Upper lobe of left lung (tissue), 6 donors: ENCODE measurements at regions not wholly inside any gene's neighbourhood (a gene's known extent, or its start where the extent isn't known, plus 50 kb on each side); places are given as distances from the start of the nearest gene placed in this dataset.

Experiments
- ATAC-seq, 2 donors: fragments of 200-7000 bp; cut with Tn5 transposase; one replicate each; pipeline ENCODE4 v1.9.1; 2022; ENCODE audit warnings: mild to moderate bottlenecking in 2 of 2, moderate library complexity in 2 of 2; ENCODE audit not compliant: low FRiP score in 2 of 2
- DNase-seq, 2 donors: peaks; one replicate each; pipeline ENCODE4 v3.0.0-alpha.2; 2019 to 2020
- H3K27ac ChIP-seq, 4 donors: fragments of 200-600 bp; sonication (generic); one replicate each; pipeline ENCODE4 v1.5.1; 2016 to 2019
- H3K27me3 ChIP-seq, 4 donors: fragments of 200-600 bp; sonication (generic); one replicate each; pipeline ENCODE4 v1.5.1; 2017 to 2019
- H3K36me3 ChIP-seq, 4 donors: fragments of 200-600 bp; sonication (generic); one replicate each; pipeline ENCODE4 v1.5.1; 2016 to 2019
- H3K4me1 ChIP-seq, 4 donors: fragments of 200-600 bp; sonication (generic); one replicate each; pipeline ENCODE4 v1.5.1; 2018 to 2019
- H3K4me3 ChIP-seq, 4 donors: fragments of 200-600 bp; sonication (generic); one replicate each; pipeline ENCODE4 v1.5.1; 2017 to 2019; ENCODE audit warnings: mild to moderate bottlenecking in 2 of 4, moderate library complexity in 1 of 4
- H3K9me3 ChIP-seq, 4 donors: fragments of 200-600 bp; sonication (generic); one replicate each; pipeline ENCODE4 v1.5.1; 2018 to 2019
- EP300 ChIP-seq, 4 donors: sonication (generic); formaldehyde crosslinking; IDR thresholded peaks; one replicate each; pipeline ENCODE4 v1.5.1; 2017; ENCODE audit warnings: antibody characterized with exemption in 4 of 4, control low read depth in 2 of 4
- POLR2A ChIP-seq, 4 donors: fragments of 450-650 bp; IDR thresholded peaks; one replicate each; pipeline ENCODE4 v1.5.1; 2016 to 2017; ENCODE audit warnings: antibody characterized with exemption in 4 of 4, mild to moderate bottlenecking in 2 of 4
- POLR2AphosphoS5 ChIP-seq, 2 donors: sonication (generic); formaldehyde crosslinking; IDR thresholded peaks; one replicate each; pipeline ENCODE4 v1.5.1; 2017; ENCODE audit warnings: antibody characterized with exemption in 2 of 2
- WGBS, 2 donors: methylation state at CpG; one replicate each; pipeline ENCODE4 v1.1.5; 2017 to 2018; 5-methylcytosine and 5-hydroxymethylcytosine counted together
- TF ChIP-seq, protein P1 (sequence below), 6 experiments: fragments of 450-650 bp in 4 of 6; fragments of 200-600 bp in 2 of 6; sonication (generic) in 2 of 6; IDR thresholded peaks; one replicate each; pipeline ENCODE4 v1.5.1; 2016 to 2019; ENCODE audit warnings: antibody characterized with exemption in 6 of 6
- donor health status: DM: no; HTN: no; CAD: no; lungs with moderate emphysema.
- donor health status: DM: no; HTN: yes; CAD: no; lungs with severe emphysema.

- whole genome bisulfite sequencing, 2 donors: 90 to 100% methylated on average over 1 of the region's 1 CpG
- H3K27ac ChIP-seq: no peak overlapping the region
- no peaks in the 10 kb centered on the region for H3K9me3 ChIP-seq
- no peaks in the 10 kb centered on the region for H3K36me3 ChIP-seq
- no peaks in the 10 kb centered on the region for H3K27me3 ChIP-seq
- DNase-seq: no peak
- ATAC-seq: no peak
- H3K4me1 ChIP-seq: no peaks in the 10 kb centered on the region
- no peak for TF ChIP-seq EP300 (IDR thresholded peaks at IDR 0.05)
- TF ChIP-seq, protein P1, sequence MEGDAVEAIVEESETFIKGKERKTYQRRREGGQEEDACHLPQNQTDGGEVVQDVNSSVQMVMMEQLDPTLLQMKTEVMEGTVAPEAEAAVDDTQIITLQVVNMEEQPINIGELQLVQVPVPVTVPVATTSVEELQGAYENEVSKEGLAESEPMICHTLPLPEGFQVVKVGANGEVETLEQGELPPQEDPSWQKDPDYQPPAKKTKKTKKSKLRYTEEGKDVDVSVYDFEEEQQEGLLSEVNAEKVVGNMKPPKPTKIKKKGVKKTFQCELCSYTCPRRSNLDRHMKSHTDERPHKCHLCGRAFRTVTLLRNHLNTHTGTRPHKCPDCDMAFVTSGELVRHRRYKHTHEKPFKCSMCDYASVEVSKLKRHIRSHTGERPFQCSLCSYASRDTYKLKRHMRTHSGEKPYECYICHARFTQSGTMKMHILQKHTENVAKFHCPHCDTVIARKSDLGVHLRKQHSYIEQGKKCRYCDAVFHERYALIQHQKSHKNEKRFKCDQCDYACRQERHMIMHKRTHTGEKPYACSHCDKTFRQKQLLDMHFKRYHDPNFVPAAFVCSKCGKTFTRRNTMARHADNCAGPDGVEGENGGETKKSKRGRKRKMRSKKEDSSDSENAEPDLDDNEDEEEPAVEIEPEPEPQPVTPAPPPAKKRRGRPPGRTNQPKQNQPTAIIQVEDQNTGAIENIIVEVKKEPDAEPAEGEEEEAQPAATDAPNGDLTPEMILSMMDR (IDR thresholded peaks at IDR 0.05): no peak
- TF ChIP-seq POLR2AphosphoS5 (IDR thresholded peaks at IDR 0.05): no peak
- H3K4me3 ChIP-seq: no peak overlapping the region
Observed at GRCh38 chr1:37148663-37149062, 114.3 kb upstream of the GRIK3 start.

GRCh38 chr1:37149296-37149695 is 115.0 kb upstream of the GRIK3 start:
- Histone ChIP-seq H3K36me3 (no peaks in the 10 kb centered on the region), H3K9me3 (no peaks in the 10 kb centered on the region), H3K27ac (no peak overlapping the region), H3K4me3 (no peak overlapping the region), H3K27me3 (no peaks in the 10 kb centered on the region), H3K4me1 (no peaks in the 10 kb centered on the region)
- ATAC-seq: no peak
- WGBS, 2 donors: 68 to 78% methylated on average over 9 of the region's 9 CpGs
- no peak for DNase-seq
- no peak for TF ChIP-seq EP300 (IDR thresholded peaks at IDR 0.05)
- TF ChIP-seq POLR2AphosphoS5 (IDR thresholded peaks at IDR 0.05): no peak
- TF ChIP-seq, protein P1 (IDR thresholded peaks at IDR 0.05): no peak
- TF ChIP-seq POLR2A (IDR thresholded peaks at IDR 0.05): no peak

DNA sequence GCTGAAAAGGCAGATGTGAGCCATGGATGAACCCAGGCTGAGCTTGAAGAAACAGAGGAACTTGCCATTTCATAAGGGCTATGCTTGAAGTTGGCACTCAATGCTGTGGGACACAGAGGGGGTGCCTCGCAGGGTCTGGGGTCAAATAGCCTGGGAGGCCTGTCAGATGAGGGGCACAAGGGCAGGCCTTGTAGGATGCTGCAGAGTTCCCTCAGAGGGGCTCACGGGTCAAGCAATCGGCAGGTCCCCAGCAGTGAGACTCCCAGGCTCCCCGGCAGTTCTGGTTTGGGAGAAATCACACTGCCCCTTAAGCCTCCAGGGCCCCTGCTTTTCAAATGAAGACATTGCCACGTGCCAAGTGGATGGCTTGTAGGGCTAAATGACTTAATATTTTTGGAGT is 116.7 kb upstream of the GRIK3 start:
- Histone ChIP-seq H3K36me3 (no peaks in the 10 kb centered on the region), H3K27ac (no peak overlapping the region), H3K9me3 (no peaks in the 10 kb centered on the region), H3K27me3 (no peaks in the 10 kb centered on the region), H3K4me3 (no peak overlapping the region), H3K4me1 (no peaks in the 10 kb centered on the region)
- TF ChIP-seq EP300 (IDR thresholded peaks at IDR 0.05) (no peak), POLR2A (IDR thresholded peaks at IDR 0.05) (no peak), POLR2AphosphoS5 (IDR thresholded peaks at IDR 0.05) (no peak)
- TF ChIP-seq, protein P1 (IDR thresholded peaks at IDR 0.05): no peak
- WGBS, 2 donors: 6 to 70% methylated on average over 2 to 5 of the region's 5 CpGs
- DNase-seq: no peak
- no peak for ATAC-seq

GRCh38 chr1:37151789-37152188 is 117.5 kb upstream of the GRIK3 start:
- DNase-seq (no peak), ATAC-seq (no peak)
- TF ChIP-seq, protein P1 (IDR thresholded peaks at IDR 0.05): no peak
- no peak for TF ChIP-seq POLR2A (IDR thresholded peaks at IDR 0.05)
- TF ChIP-seq POLR2AphosphoS5 (IDR thresholded peaks at IDR 0.05): no peak
- no peak for TF ChIP-seq EP300 (IDR thresholded peaks at IDR 0.05)
- no peak overlapping the region for H3K4me3 ChIP-seq
- 67 to 75% methylated on average over 3 of the region's 3 CpGs for WGBS, 2 donors
- no peaks in the 10 kb centered on the region for H3K36me3 ChIP-seq
- H3K4me1 ChIP-seq: no peaks in the 10 kb centered on the region
- H3K27me3 ChIP-seq: no peaks in the 10 kb centered on the region
- no peaks in the 10 kb centered on the region for H3K9me3 ChIP-seq
- no peak overlapping the region for H3K27ac ChIP-seq

DNA sequence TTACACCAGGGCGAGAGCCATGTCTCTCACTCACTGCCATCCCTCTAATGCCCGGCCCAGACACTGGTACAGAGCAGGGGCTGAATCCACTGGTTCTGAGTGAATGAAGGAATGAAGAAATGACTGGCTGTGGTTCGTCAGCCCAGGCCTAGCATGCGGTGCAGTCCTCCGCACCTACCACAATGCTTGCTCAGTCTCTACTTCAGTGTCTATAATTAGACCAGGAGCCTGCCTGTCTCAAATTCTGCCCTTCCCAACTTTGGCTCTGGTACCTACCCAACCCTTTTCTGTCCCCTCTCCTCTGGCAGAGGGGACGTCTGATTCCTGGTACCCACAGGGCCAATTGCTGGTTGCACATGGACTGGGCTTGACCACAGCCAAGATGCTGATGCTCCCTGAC is 118.2 kb upstream of the GRIK3 start:
- TF ChIP-seq POLR2A (IDR thresholded peaks at IDR 0.05): no peak
- TF ChIP-seq, protein P1 (IDR thresholded peaks at IDR 0.05): no peak
- no peak for TF ChIP-seq EP300 (IDR thresholded peaks at IDR 0.05)
- TF ChIP-seq POLR2AphosphoS5 (IDR thresholded peaks at IDR 0.05): no peak
- no peak for ATAC-seq
- Histone ChIP-seq H3K4me3 (no peak overlapping the region), H3K9me3 (no peaks in the 10 kb centered on the region), H3K27ac (no peak overlapping the region), H3K27me3 (no peaks in the 10 kb centered on the region), H3K36me3 (no peaks in the 10 kb centered on the region), H3K4me1 (no peaks in the 10 kb centered on the region)
- DNase-seq: no peak
- WGBS, 2 donors: 80 to 81% methylated on average over 5 to 6 of the region's 6 CpGs
